ENCODE measurements at regions not wholly inside any gene's neighbourhood (a gene's known extent, or its start where the extent isn't known, plus 50 kb on each side); places are given as distances from the start of the nearest gene placed in this dataset.

DNA sequence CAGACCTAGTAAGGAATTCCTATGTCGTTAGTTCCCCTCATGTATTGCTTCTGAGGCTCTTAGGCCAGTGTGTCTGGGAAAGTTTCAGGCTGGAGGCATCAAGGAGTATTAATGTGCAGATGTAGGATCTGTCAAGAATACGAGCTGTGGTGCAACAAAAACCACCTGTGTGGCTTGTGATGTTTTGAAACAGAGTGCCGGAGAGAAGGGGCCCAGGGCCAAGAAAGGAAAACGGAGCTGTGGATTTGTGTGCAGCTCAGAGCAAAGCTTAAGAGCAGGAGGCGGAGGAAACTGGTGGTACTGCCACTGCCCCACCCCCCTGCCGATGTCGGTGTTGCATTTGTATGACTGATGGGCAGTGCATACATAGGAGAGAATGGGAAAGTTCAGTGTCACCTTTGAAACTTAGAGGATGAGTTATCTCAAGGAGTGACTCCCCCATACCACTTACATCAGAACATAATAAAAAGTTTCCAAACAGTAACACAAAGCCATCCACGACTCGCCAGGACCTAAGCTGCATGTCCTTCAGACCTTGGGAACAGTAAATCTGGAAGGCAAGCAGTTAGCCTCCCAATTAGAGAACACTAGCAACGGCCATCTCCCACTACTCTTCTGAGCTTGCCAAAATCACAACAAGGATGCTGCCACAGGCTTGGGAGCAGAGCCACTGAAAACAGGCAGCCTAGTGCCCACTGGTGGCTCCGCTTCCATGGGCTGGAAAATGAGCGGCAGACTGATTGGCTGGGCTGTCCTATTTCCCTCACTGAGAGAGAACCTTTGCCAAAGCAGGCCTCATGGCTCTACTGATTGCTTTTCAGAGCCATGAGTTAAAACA, 152.7 kb upstream of the NT5C1B start:
- ChIA-PET CTCF (no interaction called here), POLR2A (ENCODE audit: unreplicated experiment) (no interaction called here)
- Histone ChIP-seq H3K4me1 (ENCODE audit: insufficient read depth, low read length) (no peaks in the 10 kb centered on the region), H3K4me2 (ENCODE audit: low read length) (no peak overlapping the region), H3K27me3 (ENCODE audit: low read length) (no peaks in the 10 kb centered on the region), H4K20me1 (ENCODE audit: low read length) (no peaks in the 10 kb centered on the region), H3K9ac (ENCODE audit: low read length) (no peak overlapping the region), H3K4me3 (ENCODE audit: low read length) (no peak overlapping the region), H3K36me3 (ENCODE audit: low read depth, low read length) (no peaks in the 10 kb centered on the region), H3K9me2 (replicated peaks; ENCODE audit: low read length) (no peaks in the 10 kb centered on the region), H3F3A (ENCODE audit: low read length, unreplicated experiment) (no peaks in the 10 kb centered on the region), H3K27ac (ENCODE audit: low read length) (no peak overlapping the region), H2AFZ (ENCODE audit: low read length) (no peak overlapping the region), H3K79me2 (ENCODE audit: low read length) (no peaks in the 10 kb centered on the region), H3K9me3 (ENCODE audit: low read length) (no peaks in the 10 kb centered on the region)
- intact Hi-C loops (cut with micrococcal nuclease): no loop called here
- TF ChIP-seq, protein P1, sequence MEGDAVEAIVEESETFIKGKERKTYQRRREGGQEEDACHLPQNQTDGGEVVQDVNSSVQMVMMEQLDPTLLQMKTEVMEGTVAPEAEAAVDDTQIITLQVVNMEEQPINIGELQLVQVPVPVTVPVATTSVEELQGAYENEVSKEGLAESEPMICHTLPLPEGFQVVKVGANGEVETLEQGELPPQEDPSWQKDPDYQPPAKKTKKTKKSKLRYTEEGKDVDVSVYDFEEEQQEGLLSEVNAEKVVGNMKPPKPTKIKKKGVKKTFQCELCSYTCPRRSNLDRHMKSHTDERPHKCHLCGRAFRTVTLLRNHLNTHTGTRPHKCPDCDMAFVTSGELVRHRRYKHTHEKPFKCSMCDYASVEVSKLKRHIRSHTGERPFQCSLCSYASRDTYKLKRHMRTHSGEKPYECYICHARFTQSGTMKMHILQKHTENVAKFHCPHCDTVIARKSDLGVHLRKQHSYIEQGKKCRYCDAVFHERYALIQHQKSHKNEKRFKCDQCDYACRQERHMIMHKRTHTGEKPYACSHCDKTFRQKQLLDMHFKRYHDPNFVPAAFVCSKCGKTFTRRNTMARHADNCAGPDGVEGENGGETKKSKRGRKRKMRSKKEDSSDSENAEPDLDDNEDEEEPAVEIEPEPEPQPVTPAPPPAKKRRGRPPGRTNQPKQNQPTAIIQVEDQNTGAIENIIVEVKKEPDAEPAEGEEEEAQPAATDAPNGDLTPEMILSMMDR (conservative IDR thresholded peaks at IDR 0.05; ENCODE audit: low read depth, low read length): peak; percentile 20; the same call in 1 of the 2 replicates
- TF ChIP-seq EZH2phosphoT487 (IDR thresholded peaks at IDR 0.05; ENCODE audit: borderline replicate concordance, low read length) (no peak), EZH2 (IDR thresholded peaks at IDR 0.05; ENCODE audit: low read length, unreplicated experiment) (no peak)
- no TSS peak for BruUV-seq (replicated peaks)
- ATAC-seq (no peak), DNase-seq (no peak)

DNA sequence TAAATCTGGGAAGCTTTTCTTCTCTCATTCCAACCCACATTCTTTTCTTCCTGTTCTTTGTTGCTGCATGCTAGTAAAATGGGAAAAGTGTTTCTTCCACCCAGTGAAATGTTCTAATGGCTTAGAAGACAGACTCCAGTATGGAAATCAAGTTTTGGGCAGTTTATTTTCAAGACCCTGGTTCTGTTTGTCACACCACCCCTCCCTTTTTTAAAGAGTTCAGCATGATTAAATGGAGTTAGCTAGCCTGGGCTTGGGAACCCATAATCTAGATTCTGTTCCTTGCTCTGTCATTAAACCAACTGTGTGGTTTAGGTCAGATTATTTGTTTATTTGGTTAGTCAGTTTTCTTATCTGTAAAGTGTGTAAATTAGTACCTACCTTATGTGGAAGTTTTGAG, 151.8 kb upstream of the NT5C1B start:
- H3K36me3 ChIP-seq (ENCODE audit: low read depth, low read length): no peaks in the 10 kb centered on the region
- H3K9me2 ChIP-seq (replicated peaks; ENCODE audit: low read length): no peaks in the 10 kb centered on the region
- no peak overlapping the region for H3K9ac ChIP-seq (ENCODE audit: low read length)
- H3K4me3 ChIP-seq (ENCODE audit: low read length): no peak overlapping the region
- H3F3A ChIP-seq (ENCODE audit: low read length, unreplicated experiment): no peaks in the 10 kb centered on the region
- POLR2A ChIA-PET (ENCODE audit: unreplicated experiment): no interaction called here
- intact Hi-C loops (cut with micrococcal nuclease): no loop called here
- CTCF ChIA-PET: no interaction called here
- no peaks in the 10 kb centered on the region for H3K79me2 ChIP-seq (ENCODE audit: low read length)
- ATAC-seq (no peak), DNase-seq (no peak)
- no peaks in the 10 kb centered on the region for H3K27me3 ChIP-seq (ENCODE audit: low read length)
- no TSS peak for BruUV-seq (replicated peaks)
- no peaks in the 10 kb centered on the region for H3K4me1 ChIP-seq (ENCODE audit: insufficient read depth, low read length)
- H3K27ac ChIP-seq (ENCODE audit: low read length): no peak overlapping the region
- no peaks in the 10 kb centered on the region for H4K20me1 ChIP-seq (ENCODE audit: low read length)
- H3K9me3 ChIP-seq (ENCODE audit: low read length): no peaks in the 10 kb centered on the region
- no peak overlapping the region for H3K4me2 ChIP-seq (ENCODE audit: low read length)
- no peak overlapping the region for H2AFZ ChIP-seq (ENCODE audit: low read length)
- no peak for TF ChIP-seq EZH2 (IDR thresholded peaks at IDR 0.05; ENCODE audit: low read length, unreplicated experiment)
- TF ChIP-seq, protein P1 (conservative IDR thresholded peaks at IDR 0.05; ENCODE audit: low read depth, low read length): no peak
- TF ChIP-seq EZH2phosphoT487 (IDR thresholded peaks at IDR 0.05; ENCODE audit: borderline replicate concordance, low read length): no peak

DNA sequence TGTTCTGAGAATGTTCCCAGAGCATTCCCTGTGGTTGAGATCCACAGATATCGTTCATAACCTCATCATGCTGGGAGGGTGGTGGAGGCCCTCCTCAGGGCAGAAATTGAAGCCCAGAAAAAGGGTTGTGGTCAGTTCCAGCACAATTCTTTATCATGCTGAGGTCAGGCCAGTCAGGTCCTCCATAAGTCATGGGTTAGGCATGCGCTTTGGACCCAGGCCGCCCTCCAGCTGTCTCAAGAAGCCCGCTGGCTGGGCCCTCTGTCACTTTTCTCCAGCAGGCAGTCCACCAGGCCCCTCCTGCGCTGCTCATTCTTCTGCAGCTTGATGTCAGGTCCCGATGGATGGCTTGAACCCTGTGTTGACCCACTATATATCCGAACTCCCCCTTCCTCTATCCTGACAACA, 151.1 kb upstream of the NT5C1B start:
- Histone ChIP-seq H3K4me3 (ENCODE audit: low read length) (no peak overlapping the region), H3K9me3 (ENCODE audit: low read length) (no peaks in the 10 kb centered on the region), H3K9me2 (replicated peaks; ENCODE audit: low read length) (no peaks in the 10 kb centered on the region), H3K27me3 (ENCODE audit: low read length) (no peaks in the 10 kb centered on the region), H3K9ac (ENCODE audit: low read length) (no peak overlapping the region), H3K36me3 (ENCODE audit: low read depth, low read length) (no peaks in the 10 kb centered on the region), H3F3A (ENCODE audit: low read length, unreplicated experiment) (no peaks in the 10 kb centered on the region), H3K79me2 (ENCODE audit: low read length) (no peaks in the 10 kb centered on the region), H3K4me1 (ENCODE audit: insufficient read depth, low read length) (no peaks in the 10 kb centered on the region), H3K27ac (ENCODE audit: low read length) (no peak overlapping the region), H4K20me1 (ENCODE audit: low read length) (no peaks in the 10 kb centered on the region), H2AFZ (ENCODE audit: low read length) (no peak overlapping the region), H3K4me2 (ENCODE audit: low read length) (no peak overlapping the region)
- intact Hi-C loops (cut with micrococcal nuclease): no loop called here
- DNase-seq: no peak
- ChIA-PET CTCF (no interaction called here), POLR2A (ENCODE audit: unreplicated experiment) (no interaction called here)
- TF ChIP-seq, protein P1 (conservative IDR thresholded peaks at IDR 0.05; ENCODE audit: low read depth, low read length): no peak
- TF ChIP-seq EZH2 (IDR thresholded peaks at IDR 0.05; ENCODE audit: low read length, unreplicated experiment) (no peak), EZH2phosphoT487 (IDR thresholded peaks at IDR 0.05; ENCODE audit: borderline replicate concordance, low read length) (no peak)
- no peak for ATAC-seq
- BruUV-seq (replicated peaks): no TSS peak
